HEK293 (cell line): ENCODE measurements at regions not wholly inside any gene's neighbourhood (a gene's known extent, or its start where the extent isn't known, plus 50 kb on each side); places are given as distances from the start of the nearest gene placed in this dataset.
A peak's percentile ranks its signal among the peaks of the same experiment; 100 is the strongest.
"Not testable (repeated sequence)": the region's sequence is repeated elsewhere in the genome, so short reads cannot be mapped to it uniquely, and the experiment has no call there.

Source experiments
- CTCF ChIA-PET: fragments of 350-600 bp; formaldehyde crosslinking; extraction: SDS; loops from one replicate; lab custom pipeline; 2021; ENCODE audit warnings: antibody characterized with exemption; lab: Yijun Ruan, JAX
- POLR2A ChIA-PET: fragments of 300-600 bp; formaldehyde crosslinking; extraction: SDS; loops from one replicate; lab custom pipeline; 2020; ENCODE audit warnings: antibody characterized with exemption, inconsistent platforms; lab: Yijun Ruan, JAX
- H3K27ac ChIP-seq: fragments of 200-500 bp; sonication (Bioruptor generic); 2 replicates; pipeline ENCODE4 v1.5.1; 2014; ENCODE audit warnings: low read depth, low read length, control low read depth, inconsistent platforms; ENCODE audit errors: extremely low read depth
- H3K36me3 ChIP-seq, 2 experiments: fragments of 200-500 bp in 1 of 2; sonication (Bioruptor generic) in 1 of 2; 1 replicate in 1 of 2; 2 replicates in 1 of 2; pipeline ENCODE4 v1.5.1; 2014 to 2017; ENCODE audit warnings: inconsistent platforms in 2 of 2, low read length in 2 of 2; ENCODE audit not compliant: control insufficient read depth in 2 of 2, insufficient read depth in 1 of 2
- H3K4me1 ChIP-seq: fragments of 200-500 bp; sonication (Bioruptor generic); 2 replicates; pipeline ENCODE4 v1.5.1; 2014; ENCODE audit warnings: mild to moderate bottlenecking, low read length, inconsistent platforms; ENCODE audit not compliant: control insufficient read depth, insufficient read depth
- H3K4me3 ChIP-seq: 2 replicates; pipeline ENCODE4 v1.5.1; 2011; ENCODE audit warnings: low read depth, mild to moderate bottlenecking, control low read depth, low read length, moderate library complexity
- H3K9me3 ChIP-seq: fragments of 200-500 bp; sonication (Bioruptor generic); 2 replicates; pipeline ENCODE4 v1.5.1; 2014; ENCODE audit warnings: low read depth, low read length, inconsistent platforms; ENCODE audit not compliant: control insufficient read depth, insufficient read depth
- MEIS1 ChIP-seq: sonication (generic); formaldehyde crosslinking; IDR thresholded peaks from 2 replicates; pipeline ENCODE4 v1.8.1; 2022; ENCODE audit warnings: missing genetic modification reagents, mild to moderate bottlenecking, borderline replicate concordance
- REPIN1 ChIP-seq: fragments of 450-650 bp; formaldehyde crosslinking; IDR thresholded peaks from 2 replicates; pipeline ENCODE4 v1.5.1; 2017; ENCODE audit warnings: missing biosample characterization, missing genetic modification characterization, low read depth
- ZNF223 ChIP-seq: fragments of 450-650 bp; formaldehyde crosslinking; IDR thresholded peaks from 2 replicates; pipeline ENCODE4 v1.5.1; 2016; ENCODE audit warnings: missing biosample characterization, missing genetic modification characterization
- ZNF311 ChIP-seq: fragments of 450-650 bp; formaldehyde crosslinking; IDR thresholded peaks from 2 replicates; pipeline ENCODE4 v1.5.1; 2017; ENCODE audit warnings: missing biosample characterization, missing genetic modification characterization, borderline replicate concordance
- ZNF521 ChIP-seq: fragments of 450-650 bp; formaldehyde crosslinking; IDR thresholded peaks from 2 replicates; pipeline ENCODE4 v1.5.1; 2017; ENCODE audit warnings: missing biosample characterization, mild to moderate bottlenecking, missing genetic modification characterization
- ZNF660 ChIP-seq: fragments of 450-650 bp; IDR thresholded peaks from 2 replicates; pipeline ENCODE4 v1.5.1; 2018; ENCODE audit warnings: missing biosample characterization, mild to moderate bottlenecking, missing genetic modification characterization
- ZNF837 ChIP-seq: fragments of 450-650 bp; formaldehyde crosslinking; IDR thresholded peaks from 2 replicates; pipeline ENCODE4 v1.5.1; 2016; ENCODE audit warnings: missing biosample characterization, missing genetic modification characterization
- ZNF843 ChIP-seq: fragments of 450-650 bp; formaldehyde crosslinking; IDR thresholded peaks from 2 replicates; pipeline ENCODE4 v1.5.1; 2016; ENCODE audit warnings: missing biosample characterization, missing genetic modification characterization
- ZXDB ChIP-seq: fragments of 450-650 bp; formaldehyde crosslinking; IDR thresholded peaks from 2 replicates; pipeline ENCODE4 v1.5.1; 2016; ENCODE audit warnings: missing biosample characterization, missing genetic modification characterization
- TF ChIP-seq, protein P1 (sequence below): fragments of 450-650 bp; formaldehyde crosslinking; IDR thresholded peaks from 2 replicates; pipeline ENCODE4 v1.5.1; 2016; ENCODE audit warnings: missing biosample characterization, missing genetic modification characterization, borderline replicate concordance
- TF ChIP-seq, protein P2 (sequence below): fragments of 450-650 bp; formaldehyde crosslinking; IDR thresholded peaks from 2 replicates; pipeline ENCODE4 v1.5.1; 2016; ENCODE audit warnings: missing biosample characterization, missing genetic modification characterization
- TF ChIP-seq, protein P3 (sequence below): fragments of 450-650 bp; formaldehyde crosslinking; IDR thresholded peaks from 2 replicates; pipeline ENCODE4 v1.5.1; 2016; ENCODE audit warnings: missing biosample characterization, missing genetic modification characterization

DNA sequence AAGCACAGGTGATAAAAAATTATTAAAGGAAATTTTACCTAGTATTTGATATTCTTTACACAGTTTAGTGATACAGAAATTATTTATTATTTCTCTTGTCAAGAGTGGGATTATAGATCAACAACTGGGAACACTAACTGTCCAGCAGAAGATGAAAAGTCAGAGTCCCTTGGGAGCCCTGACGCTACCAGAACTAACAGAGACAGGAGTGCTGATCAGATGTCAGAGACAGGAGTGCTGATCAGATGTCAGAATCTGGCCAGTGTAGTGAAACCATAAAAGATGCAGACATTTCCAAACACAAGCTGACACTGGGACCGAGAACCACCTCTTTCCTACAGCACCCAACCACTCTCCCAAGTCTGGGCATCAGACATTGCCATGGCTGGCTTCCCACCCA lies 828.2 kb downstream of the TNS3 start (continued):
- no peak for TF ChIP-seq REPIN1
- TF ChIP-seq ZNF311 (tag by site-specific recombination) = no peak
- TF ChIP-seq ZNF521 (tag by site-specific recombination) = no peak
- no peak for TF ChIP-seq ZNF223 (tag by site-specific recombination)
- no peak for TF ChIP-seq ZNF660 (tag by site-specific recombination)

DNA sequence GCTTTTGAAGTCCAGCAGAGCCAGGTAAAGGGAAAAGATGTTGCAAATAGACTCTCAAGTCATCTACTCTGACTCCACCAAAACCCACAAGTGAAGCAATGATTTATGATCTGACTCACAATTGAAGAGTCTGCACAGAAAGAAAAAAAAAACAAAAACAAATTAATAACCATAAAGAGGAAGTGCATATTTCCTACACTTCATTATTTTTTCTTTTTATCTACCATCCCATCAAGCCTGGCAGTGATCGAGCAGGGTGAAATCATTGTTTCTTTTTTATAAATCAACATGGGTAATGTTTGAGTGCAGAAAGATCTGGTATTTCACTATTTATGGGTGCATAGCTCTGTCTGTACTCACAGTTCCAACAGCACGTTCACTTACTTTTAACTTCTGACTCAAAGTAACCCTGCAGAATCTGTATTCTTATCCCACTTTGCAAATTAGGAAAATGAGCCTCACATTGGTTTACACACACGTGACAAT lies 829.0 kb downstream of the TNS3 start:
- no peak overlapping the region for H3K4me3 ChIP-seq
- H3K27ac ChIP-seq = no peak overlapping the region
- POLR2A ChIA-PET = no interaction called here

DNA sequence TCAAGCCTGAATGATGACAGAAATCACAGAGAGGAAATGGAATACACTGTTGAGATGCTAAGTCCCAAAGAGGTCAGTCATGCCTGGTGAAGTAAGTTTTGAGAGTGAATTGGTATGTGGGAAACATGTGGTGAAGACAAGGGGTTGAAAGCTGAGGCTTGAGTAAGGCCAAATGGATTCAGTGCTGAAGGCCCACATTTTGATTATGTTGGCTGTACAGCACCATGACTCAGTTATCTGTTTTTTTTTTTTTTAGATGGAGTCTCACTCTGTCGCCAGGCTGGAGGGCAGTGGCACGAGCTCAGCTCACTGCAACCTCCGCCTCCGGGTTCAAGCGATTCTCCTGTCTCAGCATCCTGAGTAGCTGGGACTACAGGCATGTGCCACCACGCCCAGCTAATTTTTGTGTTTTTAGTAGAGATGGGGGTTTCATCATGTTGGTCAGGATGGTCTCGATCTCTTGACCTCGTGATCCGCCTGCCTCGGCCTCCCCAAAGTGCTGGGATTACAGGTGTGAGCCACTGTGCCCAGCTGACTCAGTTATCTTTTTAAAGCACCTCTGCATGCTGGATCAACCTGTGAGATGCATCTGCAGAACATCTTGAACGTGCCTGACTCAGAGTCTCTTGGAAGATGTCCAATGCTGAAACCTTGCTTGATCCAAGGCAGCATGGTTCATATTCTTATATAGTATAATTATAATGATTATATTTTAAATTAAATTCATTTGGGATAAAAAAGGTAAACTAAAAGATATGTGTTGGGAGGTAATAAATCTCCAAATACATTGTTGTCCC lies 829.8 kb downstream of the TNS3 start:
- H3K4me3 ChIP-seq, POLR2A ChIA-PET, H3K36me3 ChIP-seq, H3K27ac ChIP-seq, H3K9me3 ChIP-seq: not testable (repeated sequence)
- CTCF ChIA-PET = interaction anchor here (0.7 kb wide), 2 partner anchors 279 to 862 kb away, joined by 3 to 4 read pairs; no protein-coding TSS in a partner anchor
- peaks cover 16% of the 10 kb centered on the region for H3K4me1 ChIP-seq

More for the DNA sequence above, 829.0 kb downstream of the TNS3 start:
- CTCF ChIA-PET = no interaction called here
- peaks cover 16% of the 10 kb centered on the region for H3K4me1 ChIP-seq
- TF ChIP-seq MEIS1 (CRISPR knock-in tag) (peak; percentile 62; the same call in 1 of the 2 replicates), ZNF843 (tag by site-specific recombination) (no peak)
- no peaks in the 10 kb centered on the region for H3K9me3 ChIP-seq
- no peaks in the 10 kb centered on the region for H3K36me3 ChIP-seq

DNA sequence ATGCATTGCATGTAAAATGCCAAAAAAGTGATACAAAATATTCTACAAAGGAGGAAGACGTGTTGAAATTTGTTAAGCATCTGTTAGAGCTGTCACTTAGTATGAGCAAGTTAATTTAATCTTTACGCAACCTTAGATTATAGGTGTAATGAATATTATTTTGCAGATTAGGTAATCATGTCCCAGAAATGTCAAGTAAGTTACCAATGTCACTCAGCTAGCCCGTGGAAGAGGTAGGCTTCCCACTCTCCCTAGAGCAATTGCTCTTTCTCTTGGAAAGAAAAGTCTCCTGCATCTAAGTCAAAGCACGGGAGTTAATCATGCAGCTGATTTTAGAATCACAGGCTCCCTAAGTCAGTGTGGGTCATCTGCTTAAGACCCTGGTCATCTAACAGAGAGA lies 830.4 kb upstream of the IGFBP3 start:
- peaks cover 16% of the 10 kb centered on the region for H3K4me1 ChIP-seq

More for the DNA sequence above, 830.4 kb upstream of the IGFBP3 start:
- Histone ChIP-seq H3K36me3 (no peaks in the 10 kb centered on the region), H3K4me3 (no peak overlapping the region), H3K27ac (no peak overlapping the region), H3K9me3 (no peaks in the 10 kb centered on the region)
- POLR2A ChIA-PET = no interaction called here
- TF ChIP-seq ZXDB (no peak), ZNF837 (tag by site-specific recombination) (no peak), ZNF223 (tag by site-specific recombination) (no peak)
- TF ChIP-seq, protein P1, sequence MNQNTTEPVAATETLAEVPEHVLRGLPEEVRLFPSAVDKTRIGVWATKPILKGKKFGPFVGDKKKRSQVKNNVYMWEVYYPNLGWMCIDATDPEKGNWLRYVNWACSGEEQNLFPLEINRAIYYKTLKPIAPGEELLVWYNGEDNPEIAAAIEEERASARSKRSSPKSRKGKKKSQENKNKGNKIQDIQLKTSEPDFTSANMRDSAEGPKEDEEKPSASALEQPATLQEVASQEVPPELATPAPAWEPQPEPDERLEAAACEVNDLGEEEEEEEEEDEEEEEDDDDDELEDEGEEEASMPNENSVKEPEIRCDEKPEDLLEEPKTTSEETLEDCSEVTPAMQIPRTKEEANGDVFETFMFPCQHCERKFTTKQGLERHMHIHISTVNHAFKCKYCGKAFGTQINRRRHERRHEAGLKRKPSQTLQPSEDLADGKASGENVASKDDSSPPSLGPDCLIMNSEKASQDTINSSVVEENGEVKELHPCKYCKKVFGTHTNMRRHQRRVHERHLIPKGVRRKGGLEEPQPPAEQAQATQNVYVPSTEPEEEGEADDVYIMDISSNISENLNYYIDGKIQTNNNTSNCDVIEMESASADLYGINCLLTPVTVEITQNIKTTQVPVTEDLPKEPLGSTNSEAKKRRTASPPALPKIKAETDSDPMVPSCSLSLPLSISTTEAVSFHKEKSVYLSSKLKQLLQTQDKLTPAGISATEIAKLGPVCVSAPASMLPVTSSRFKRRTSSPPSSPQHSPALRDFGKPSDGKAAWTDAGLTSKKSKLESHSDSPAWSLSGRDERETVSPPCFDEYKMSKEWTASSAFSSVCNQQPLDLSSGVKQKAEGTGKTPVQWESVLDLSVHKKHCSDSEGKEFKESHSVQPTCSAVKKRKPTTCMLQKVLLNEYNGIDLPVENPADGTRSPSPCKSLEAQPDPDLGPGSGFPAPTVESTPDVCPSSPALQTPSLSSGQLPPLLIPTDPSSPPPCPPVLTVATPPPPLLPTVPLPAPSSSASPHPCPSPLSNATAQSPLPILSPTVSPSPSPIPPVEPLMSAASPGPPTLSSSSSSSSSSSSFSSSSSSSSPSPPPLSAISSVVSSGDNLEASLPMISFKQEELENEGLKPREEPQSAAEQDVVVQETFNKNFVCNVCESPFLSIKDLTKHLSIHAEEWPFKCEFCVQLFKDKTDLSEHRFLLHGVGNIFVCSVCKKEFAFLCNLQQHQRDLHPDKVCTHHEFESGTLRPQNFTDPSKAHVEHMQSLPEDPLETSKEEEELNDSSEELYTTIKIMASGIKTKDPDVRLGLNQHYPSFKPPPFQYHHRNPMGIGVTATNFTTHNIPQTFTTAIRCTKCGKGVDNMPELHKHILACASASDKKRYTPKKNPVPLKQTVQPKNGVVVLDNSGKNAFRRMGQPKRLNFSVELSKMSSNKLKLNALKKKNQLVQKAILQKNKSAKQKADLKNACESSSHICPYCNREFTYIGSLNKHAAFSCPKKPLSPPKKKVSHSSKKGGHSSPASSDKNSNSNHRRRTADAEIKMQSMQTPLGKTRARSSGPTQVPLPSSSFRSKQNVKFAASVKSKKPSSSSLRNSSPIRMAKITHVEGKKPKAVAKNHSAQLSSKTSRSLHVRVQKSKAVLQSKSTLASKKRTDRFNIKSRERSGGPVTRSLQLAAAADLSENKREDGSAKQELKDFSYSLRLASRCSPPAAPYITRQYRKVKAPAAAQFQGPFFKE = no peak
- TF ChIP-seq, protein P2, sequence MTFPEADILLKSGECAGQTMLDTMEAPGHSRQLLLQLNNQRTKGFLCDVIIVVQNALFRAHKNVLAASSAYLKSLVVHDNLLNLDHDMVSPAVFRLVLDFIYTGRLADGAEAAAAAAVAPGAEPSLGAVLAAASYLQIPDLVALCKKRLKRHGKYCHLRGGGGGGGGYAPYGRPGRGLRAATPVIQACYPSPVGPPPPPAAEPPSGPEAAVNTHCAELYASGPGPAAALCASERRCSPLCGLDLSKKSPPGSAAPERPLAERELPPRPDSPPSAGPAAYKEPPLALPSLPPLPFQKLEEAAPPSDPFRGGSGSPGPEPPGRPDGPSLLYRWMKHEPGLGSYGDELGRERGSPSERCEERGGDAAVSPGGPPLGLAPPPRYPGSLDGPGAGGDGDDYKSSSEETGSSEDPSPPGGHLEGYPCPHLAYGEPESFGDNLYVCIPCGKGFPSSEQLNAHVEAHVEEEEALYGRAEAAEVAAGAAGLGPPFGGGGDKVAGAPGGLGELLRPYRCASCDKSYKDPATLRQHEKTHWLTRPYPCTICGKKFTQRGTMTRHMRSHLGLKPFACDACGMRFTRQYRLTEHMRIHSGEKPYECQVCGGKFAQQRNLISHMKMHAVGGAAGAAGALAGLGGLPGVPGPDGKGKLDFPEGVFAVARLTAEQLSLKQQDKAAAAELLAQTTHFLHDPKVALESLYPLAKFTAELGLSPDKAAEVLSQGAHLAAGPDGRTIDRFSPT (tag by site-specific recombination) = no peak
- TF ChIP-seq, protein P3, sequence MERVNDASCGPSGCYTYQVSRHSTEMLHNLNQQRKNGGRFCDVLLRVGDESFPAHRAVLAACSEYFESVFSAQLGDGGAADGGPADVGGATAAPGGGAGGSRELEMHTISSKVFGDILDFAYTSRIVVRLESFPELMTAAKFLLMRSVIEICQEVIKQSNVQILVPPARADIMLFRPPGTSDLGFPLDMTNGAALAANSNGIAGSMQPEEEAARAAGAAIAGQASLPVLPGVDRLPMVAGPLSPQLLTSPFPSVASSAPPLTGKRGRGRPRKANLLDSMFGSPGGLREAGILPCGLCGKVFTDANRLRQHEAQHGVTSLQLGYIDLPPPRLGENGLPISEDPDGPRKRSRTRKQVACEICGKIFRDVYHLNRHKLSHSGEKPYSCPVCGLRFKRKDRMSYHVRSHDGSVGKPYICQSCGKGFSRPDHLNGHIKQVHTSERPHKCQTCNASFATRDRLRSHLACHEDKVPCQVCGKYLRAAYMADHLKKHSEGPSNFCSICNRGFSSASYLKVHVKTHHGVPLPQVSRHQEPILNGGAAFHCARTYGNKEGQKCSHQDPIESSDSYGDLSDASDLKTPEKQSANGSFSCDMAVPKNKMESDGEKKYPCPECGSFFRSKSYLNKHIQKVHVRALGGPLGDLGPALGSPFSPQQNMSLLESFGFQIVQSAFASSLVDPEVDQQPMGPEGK (tag by site-specific recombination) = no peak
- CTCF ChIA-PET = no interaction called here
